Neural cell (in vitro differentiated cells): ENCODE measurements at regions not wholly inside any gene's neighbourhood (a gene's known extent, or its start where the extent isn't known, plus 50 kb on each side); places are given as distances from the start of the nearest gene placed in this dataset.

ENCODE experiments used
- H2AFZ ChIP-seq: fragments of 200-600, 300-800 bp; sonication (generic), shearing (Covaris generic); 2 replicates; pipeline ENCODE4 v1.6.0; 2014; ENCODE audit warnings: low read depth, mild to moderate bottlenecking, antibody characterized with exemption, low read length, moderate library complexity
- H3F3A ChIP-seq: fragments of 200-600 bp; shearing (Covaris generic); 2 replicates; pipeline ENCODE4 v1.6.1; 2016; ENCODE audit warnings: mild to moderate bottlenecking, moderate library complexity, mixed read lengths, antibody characterized with exemption, low read length; ENCODE audit not compliant: insufficient read depth, poor library complexity, severe bottlenecking
- H3K27ac ChIP-seq: fragments of 200-600, 300-800 bp; sonication (generic), shearing (Covaris generic); 2 replicates; pipeline ENCODE4 v1.5.1; 2014; ENCODE audit warnings: mild to moderate bottlenecking, low read length, moderate library complexity
- H3K27me3 ChIP-seq: fragments of 300-800, 200-600 bp; sonication (generic), shearing (Covaris generic); 2 replicates; pipeline ENCODE4 v1.6.0; 2014; ENCODE audit warnings: mild to moderate bottlenecking, low read depth, low read length, moderate library complexity; ENCODE audit not compliant: insufficient read depth
- H3K36me3 ChIP-seq: fragments of 300-800, 200-600 bp; sonication (generic), shearing (Covaris generic); 2 replicates; pipeline ENCODE4 v1.5.1; 2014; ENCODE audit warnings: mild to moderate bottlenecking, antibody characterized with exemption, low read length, moderate library complexity; ENCODE audit not compliant: insufficient read depth
- H3K4me2 ChIP-seq: fragments of 300-800, 200-600 bp; sonication (generic), shearing (Covaris generic); 2 replicates; pipeline ENCODE4 v1.6.0; 2014; ENCODE audit warnings: mild to moderate bottlenecking, low read length
- H3K4me3 ChIP-seq: fragments of 300-800, 200-600 bp; sonication (generic), shearing (Covaris generic); 2 replicates; pipeline ENCODE4 v1.5.1; 2014; ENCODE audit warnings: mild to moderate bottlenecking, low read length, moderate library complexity
- H3K79me2 ChIP-seq: fragments of 200-600 bp; shearing (Covaris generic); replicated peaks from 2 replicates; pipeline ENCODE4 v1.6.0; 2014; ENCODE audit warnings: mild to moderate bottlenecking, low read length, moderate library complexity; ENCODE audit not compliant: insufficient read depth
- H3K9ac ChIP-seq: fragments of 300-800, 200-600 bp; sonication (generic), shearing (Covaris generic); 2 replicates; pipeline ENCODE4 v1.6.1; 2016; ENCODE audit warnings: mild to moderate bottlenecking, low read length, mixed read lengths
- H3K9me2 ChIP-seq: fragments of 200-600 bp; shearing (Covaris generic); 2 replicates; pipeline ENCODE4 v1.6.1; 2016; ENCODE audit warnings: mild to moderate bottlenecking, low read length, mixed read lengths; ENCODE audit not compliant: insufficient read depth
- H3K9me3 ChIP-seq: fragments of 200-600, 300-800 bp; sonication (generic), shearing (Covaris generic); 2 replicates; pipeline ENCODE4 v1.6.1; 2016; ENCODE audit warnings: mild to moderate bottlenecking, mixed run types, low read length, moderate library complexity, mixed read lengths
- H4K20me1 ChIP-seq: fragments of 200-600 bp; shearing (Covaris generic); 2 replicates; pipeline ENCODE4 v1.6.1; 2016; ENCODE audit warnings: mild to moderate bottlenecking, mixed run types; ENCODE audit not compliant: insufficient read depth
- EP300 ChIP-seq: fragments of 450-650 bp; conservative IDR thresholded peaks from 2 replicates; pipeline ENCODE4 v1.6.1; 2014; ENCODE audit warnings: antibody characterized with exemption, mild to moderate bottlenecking, moderate library complexity; ENCODE audit not compliant: poor library complexity, severe bottlenecking
- EZH2 ChIP-seq: fragments of 200-600, 300-800 bp; shearing (Covaris generic), sonication (generic); IDR thresholded peaks from 2 replicates; pipeline ENCODE4 v1.6.1; 2014; ENCODE audit warnings: antibody characterized with exemption, low read length, borderline replicate concordance, mild to moderate bottlenecking; ENCODE audit not compliant: insufficient read depth, poor library complexity, severe bottlenecking
- MXI1 ChIP-seq: fragments of 450-650 bp; conservative IDR thresholded peaks from 2 replicates; pipeline ENCODE4 v1.6.1; 2014; ENCODE audit warnings: antibody characterized with exemption, mild to moderate bottlenecking; ENCODE audit not compliant: poor library complexity, severe bottlenecking
- POLR2AphosphoS5 ChIP-seq: IDR thresholded peaks from 2 replicates; pipeline ENCODE4 v1.6.1; 2012
- RAD21 ChIP-seq: fragments of 450-650 bp; conservative IDR thresholded peaks from 2 replicates; pipeline ENCODE4 v1.6.1; 2014; ENCODE audit warnings: antibody characterized with exemption, mild to moderate bottlenecking, moderate library complexity
- SMC3 ChIP-seq: fragments of 450-650 bp; conservative IDR thresholded peaks from 2 replicates; pipeline ENCODE4 v1.6.1; 2014; ENCODE audit warnings: antibody characterized with exemption, mild to moderate bottlenecking, moderate library complexity; ENCODE audit not compliant: poor library complexity
- TAF1 ChIP-seq: IDR thresholded peaks from 2 replicates; pipeline ENCODE4 v1.6.1; 2012; ENCODE audit warnings: low read depth
- TF ChIP-seq, protein P1 (sequence below): fragments of 450-650 bp; IDR thresholded peaks from 2 replicates; pipeline ENCODE4 v1.5.1; 2014; ENCODE audit warnings: antibody characterized with exemption, mild to moderate bottlenecking, moderate library complexity; ENCODE audit not compliant: poor library complexity, severe bottlenecking
- TF ChIP-seq, protein P2 (sequence below): IDR thresholded peaks from 2 replicates; pipeline ENCODE4 v1.6.1; 2012; ENCODE audit warnings: borderline replicate concordance

DNA sequence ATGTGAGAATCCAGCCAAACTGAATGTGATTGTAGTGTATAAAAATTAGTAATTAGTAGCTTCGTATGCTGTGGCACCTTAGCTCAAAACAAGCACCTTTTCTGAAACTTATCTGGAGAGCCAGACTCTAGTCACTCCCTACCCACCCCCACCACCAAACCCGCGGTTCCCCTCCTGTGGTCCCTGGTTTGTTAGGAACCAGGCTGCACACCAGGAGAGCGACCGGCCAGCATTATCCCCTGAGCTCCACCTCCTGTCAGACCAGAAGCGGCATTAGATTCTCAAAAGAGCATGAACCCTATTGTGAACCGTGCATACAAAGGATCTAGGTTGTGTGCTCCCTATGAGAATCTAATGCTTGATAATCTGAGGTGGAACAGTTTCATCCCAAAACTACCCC, 498.6 kb downstream of the CHSY3 start:
- Histone ChIP-seq H3K4me2 (no peak overlapping the region), H3K4me3 (no peak overlapping the region), H4K20me1 (no peaks in the 10 kb centered on the region), H3K79me2 (no peaks in the 10 kb centered on the region), H2AFZ (no peak overlapping the region), H3K36me3 (no peaks in the 10 kb centered on the region), H3F3A (no peaks in the 10 kb centered on the region), H3K9me3 (no peaks in the 10 kb centered on the region), H3K9me2 (no peaks in the 10 kb centered on the region), H3K9ac (no peak overlapping the region), H3K27ac (no peak overlapping the region), H3K27me3 (no peaks in the 10 kb centered on the region)
- TF ChIP-seq, protein P1, sequence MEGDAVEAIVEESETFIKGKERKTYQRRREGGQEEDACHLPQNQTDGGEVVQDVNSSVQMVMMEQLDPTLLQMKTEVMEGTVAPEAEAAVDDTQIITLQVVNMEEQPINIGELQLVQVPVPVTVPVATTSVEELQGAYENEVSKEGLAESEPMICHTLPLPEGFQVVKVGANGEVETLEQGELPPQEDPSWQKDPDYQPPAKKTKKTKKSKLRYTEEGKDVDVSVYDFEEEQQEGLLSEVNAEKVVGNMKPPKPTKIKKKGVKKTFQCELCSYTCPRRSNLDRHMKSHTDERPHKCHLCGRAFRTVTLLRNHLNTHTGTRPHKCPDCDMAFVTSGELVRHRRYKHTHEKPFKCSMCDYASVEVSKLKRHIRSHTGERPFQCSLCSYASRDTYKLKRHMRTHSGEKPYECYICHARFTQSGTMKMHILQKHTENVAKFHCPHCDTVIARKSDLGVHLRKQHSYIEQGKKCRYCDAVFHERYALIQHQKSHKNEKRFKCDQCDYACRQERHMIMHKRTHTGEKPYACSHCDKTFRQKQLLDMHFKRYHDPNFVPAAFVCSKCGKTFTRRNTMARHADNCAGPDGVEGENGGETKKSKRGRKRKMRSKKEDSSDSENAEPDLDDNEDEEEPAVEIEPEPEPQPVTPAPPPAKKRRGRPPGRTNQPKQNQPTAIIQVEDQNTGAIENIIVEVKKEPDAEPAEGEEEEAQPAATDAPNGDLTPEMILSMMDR, result no peak

DNA sequence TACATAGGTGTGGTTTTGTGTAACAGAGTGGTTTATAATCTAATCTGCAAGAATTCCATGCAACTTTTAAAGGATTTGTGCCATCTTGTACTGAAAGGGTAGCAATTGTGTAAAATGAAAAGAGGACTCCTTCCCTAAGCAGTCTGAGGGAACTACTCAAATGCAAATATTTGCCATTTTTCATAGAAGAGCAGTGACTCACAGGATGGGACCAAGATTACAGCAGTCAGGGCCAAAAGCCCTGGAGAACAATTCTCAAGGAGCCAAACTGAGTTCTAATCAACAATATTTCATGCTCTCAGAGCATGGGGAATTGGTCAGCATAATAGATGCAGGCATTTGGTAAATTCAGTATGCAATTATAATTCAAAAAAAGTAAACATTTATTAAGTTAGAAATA, 495.8 kb downstream of the CHSY3 start:
- H3K27me3 ChIP-seq, result no peaks in the 10 kb centered on the region
- no peak overlapping the region for H3K9ac ChIP-seq
- no peaks in the 10 kb centered on the region for H3K9me3 ChIP-seq
- no peaks in the 10 kb centered on the region for H3F3A ChIP-seq
- H2AFZ ChIP-seq, result no peak overlapping the region
- TF ChIP-seq TAF1, result no peak
- TF ChIP-seq, protein P1, result no peak
- TF ChIP-seq RAD21, result no peak
- TF ChIP-seq EZH2, result no peak
- no peak for TF ChIP-seq MXI1
- TF ChIP-seq EP300, result no peak
- no peak for TF ChIP-seq SMC3
- TF ChIP-seq, protein P2, sequence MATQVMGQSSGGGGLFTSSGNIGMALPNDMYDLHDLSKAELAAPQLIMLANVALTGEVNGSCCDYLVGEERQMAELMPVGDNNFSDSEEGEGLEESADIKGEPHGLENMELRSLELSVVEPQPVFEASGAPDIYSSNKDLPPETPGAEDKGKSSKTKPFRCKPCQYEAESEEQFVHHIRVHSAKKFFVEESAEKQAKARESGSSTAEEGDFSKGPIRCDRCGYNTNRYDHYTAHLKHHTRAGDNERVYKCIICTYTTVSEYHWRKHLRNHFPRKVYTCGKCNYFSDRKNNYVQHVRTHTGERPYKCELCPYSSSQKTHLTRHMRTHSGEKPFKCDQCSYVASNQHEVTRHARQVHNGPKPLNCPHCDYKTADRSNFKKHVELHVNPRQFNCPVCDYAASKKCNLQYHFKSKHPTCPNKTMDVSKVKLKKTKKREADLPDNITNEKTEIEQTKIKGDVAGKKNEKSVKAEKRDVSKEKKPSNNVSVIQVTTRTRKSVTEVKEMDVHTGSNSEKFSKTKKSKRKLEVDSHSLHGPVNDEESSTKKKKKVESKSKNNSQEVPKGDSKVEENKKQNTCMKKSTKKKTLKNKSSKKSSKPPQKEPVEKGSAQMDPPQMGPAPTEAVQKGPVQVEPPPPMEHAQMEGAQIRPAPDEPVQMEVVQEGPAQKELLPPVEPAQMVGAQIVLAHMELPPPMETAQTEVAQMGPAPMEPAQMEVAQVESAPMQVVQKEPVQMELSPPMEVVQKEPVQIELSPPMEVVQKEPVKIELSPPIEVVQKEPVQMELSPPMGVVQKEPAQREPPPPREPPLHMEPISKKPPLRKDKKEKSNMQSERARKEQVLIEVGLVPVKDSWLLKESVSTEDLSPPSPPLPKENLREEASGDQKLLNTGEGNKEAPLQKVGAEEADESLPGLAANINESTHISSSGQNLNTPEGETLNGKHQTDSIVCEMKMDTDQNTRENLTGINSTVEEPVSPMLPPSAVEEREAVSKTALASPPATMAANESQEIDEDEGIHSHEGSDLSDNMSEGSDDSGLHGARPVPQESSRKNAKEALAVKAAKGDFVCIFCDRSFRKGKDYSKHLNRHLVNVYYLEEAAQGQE, result no peak
- TF ChIP-seq POLR2AphosphoS5, result no peak
- H3K4me2 ChIP-seq, result no peak overlapping the region
- no peak overlapping the region for H3K27ac ChIP-seq
- H4K20me1 ChIP-seq, result no peaks in the 10 kb centered on the region
- H3K36me3 ChIP-seq, result no peaks in the 10 kb centered on the region
- H3K4me3 ChIP-seq, result no peak overlapping the region
- H3K9me2 ChIP-seq, result no peaks in the 10 kb centered on the region
- no peaks in the 10 kb centered on the region for H3K79me2 ChIP-seq
